ENCODE measurements at regions not wholly inside any gene's neighbourhood (a gene's known extent, or its start where the extent isn't known, plus 50 kb on each side); places are given as distances from the start of the nearest gene placed in this dataset.

DNA sequence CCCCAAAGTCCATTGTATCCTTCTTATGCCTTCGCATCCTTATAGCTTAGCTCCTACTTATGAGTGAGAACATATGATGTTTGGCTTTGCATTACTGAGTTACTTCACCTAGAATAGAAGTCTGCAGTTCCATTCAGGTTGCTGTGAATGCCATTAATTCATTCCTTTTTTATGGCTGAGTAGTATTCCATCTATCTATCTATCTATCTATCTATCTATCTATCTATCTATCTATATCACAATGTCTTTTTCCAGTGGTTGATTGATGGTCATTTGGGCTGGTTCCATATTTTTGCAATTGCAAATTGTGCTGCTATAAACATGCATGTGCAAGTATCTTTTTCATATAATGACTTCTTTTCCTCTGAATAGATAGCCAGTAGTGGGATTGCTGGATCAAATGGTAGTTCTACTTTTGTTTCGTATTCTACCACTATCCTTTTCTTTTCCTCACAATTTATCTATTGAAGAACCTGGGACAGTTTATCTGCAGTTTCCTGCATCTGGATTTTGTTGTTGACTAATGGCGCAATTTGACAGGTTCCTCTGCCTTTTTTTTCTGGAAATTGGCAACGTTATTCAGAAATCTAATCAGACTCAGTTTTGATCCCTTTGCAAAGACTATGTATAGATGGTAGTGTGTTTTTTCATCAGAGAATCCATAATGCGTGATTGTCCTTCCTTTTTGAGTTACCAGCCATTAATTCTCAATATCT, 287.2 kb downstream of the ARL4A start:
- Mint-ChIP-seq H3K4me1 (ENCODE audit: low read depth, unreplicated experiment) (no peaks in the 10 kb centered on the region), H3K36me3 (ENCODE audit: unreplicated experiment) (no peaks in the 10 kb centered on the region), H3K27me3 (ENCODE audit: unreplicated experiment) (peaks cover 2% of the 10 kb centered on the region), H3K27ac (ENCODE audit: unreplicated experiment) (no peak overlapping the region), H3K9me3 (ENCODE audit: unreplicated experiment) (no peaks in the 10 kb centered on the region), H3K4me3 (ENCODE audit: unreplicated experiment) (no peak overlapping the region)
- no peak for DNase-seq
- TF ChIP-seq CTCF (IDR thresholded peaks at IDR 0.05; ENCODE audit: partially characterized antibody, unreplicated experiment), result no peak

GRCh38 chr7:12975412-12975811, 288.0 kb downstream of the ARL4A start:
- Mint-ChIP-seq H3K27me3 (ENCODE audit: unreplicated experiment) (peaks cover 2% of the 10 kb centered on the region), H3K27ac (ENCODE audit: unreplicated experiment) (no peak overlapping the region), H3K9me3 (ENCODE audit: unreplicated experiment) (no peaks in the 10 kb centered on the region), H3K4me1 (ENCODE audit: low read depth, unreplicated experiment) (no peaks in the 10 kb centered on the region), H3K36me3 (ENCODE audit: unreplicated experiment) (no peaks in the 10 kb centered on the region), H3K4me3 (ENCODE audit: unreplicated experiment) (no peak overlapping the region)
- no peak for DNase-seq
- TF ChIP-seq CTCF (IDR thresholded peaks at IDR 0.05; ENCODE audit: partially characterized antibody, unreplicated experiment), result no peak

DNA sequence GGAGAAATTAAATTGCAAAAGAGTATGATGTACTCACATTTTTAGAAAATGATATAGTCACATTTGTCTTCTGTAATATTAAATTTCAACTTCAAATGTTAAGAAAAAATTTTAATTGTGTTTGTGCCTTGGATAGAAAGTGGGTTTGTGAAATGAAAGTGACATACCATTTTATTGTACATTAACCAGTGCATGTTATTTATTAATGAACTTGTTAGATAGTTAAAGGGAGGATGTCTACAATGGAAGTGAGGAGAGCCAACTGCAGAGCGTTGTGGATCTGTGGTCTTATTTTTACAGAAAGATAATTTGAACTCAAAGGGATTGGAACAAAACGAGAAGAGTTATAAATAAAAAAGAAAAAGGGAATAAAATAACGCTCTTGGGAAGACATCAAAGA, 291.7 kb downstream of the ARL4A start:
- Mint-ChIP-seq H3K4me3 (ENCODE audit: unreplicated experiment) (no peak overlapping the region), H3K27ac (ENCODE audit: unreplicated experiment) (no peak overlapping the region), H3K4me1 (ENCODE audit: low read depth, unreplicated experiment) (no peaks in the 10 kb centered on the region), H3K27me3 (ENCODE audit: unreplicated experiment) (peaks cover 2% of the 10 kb centered on the region), H3K36me3 (ENCODE audit: unreplicated experiment) (no peaks in the 10 kb centered on the region), H3K9me3 (ENCODE audit: unreplicated experiment) (no peaks in the 10 kb centered on the region)
- TF ChIP-seq CTCF (IDR thresholded peaks at IDR 0.05; ENCODE audit: partially characterized antibody, unreplicated experiment), result no peak
- no peak for DNase-seq

DNA sequence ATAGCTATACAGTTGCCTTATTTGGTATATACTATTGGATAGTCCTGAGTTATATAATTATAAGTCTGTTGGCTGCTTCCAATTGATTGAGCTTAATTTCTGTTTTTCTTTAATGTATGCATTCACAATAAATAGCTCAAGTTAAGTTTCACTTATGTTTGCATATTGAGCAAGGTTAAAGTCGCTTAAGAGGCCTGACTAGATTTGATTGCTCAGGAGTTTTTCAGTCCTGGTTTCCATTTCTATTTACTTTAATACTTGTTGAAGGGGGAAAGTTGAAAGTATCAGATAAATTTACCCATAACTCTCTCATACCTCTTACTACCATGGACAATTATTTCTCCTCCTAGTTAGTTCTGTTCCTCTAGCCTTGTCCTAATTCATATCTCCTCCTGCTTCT, 294.7 kb downstream of the ARL4A start:
- Mint-ChIP-seq H3K4me3 (ENCODE audit: unreplicated experiment) (no peak overlapping the region), H3K9me3 (ENCODE audit: unreplicated experiment) (no peaks in the 10 kb centered on the region), H3K27me3 (ENCODE audit: unreplicated experiment) (peaks cover 2% of the 10 kb centered on the region), H3K27ac (ENCODE audit: unreplicated experiment) (no peak overlapping the region), H3K4me1 (ENCODE audit: low read depth, unreplicated experiment) (no peaks in the 10 kb centered on the region), H3K36me3 (ENCODE audit: unreplicated experiment) (no peaks in the 10 kb centered on the region)
- no peak for TF ChIP-seq CTCF (IDR thresholded peaks at IDR 0.05; ENCODE audit: partially characterized antibody, unreplicated experiment)
- DNase-seq, result no peak

- Mint-ChIP-seq H3K9me3 (ENCODE audit: unreplicated experiment) (no peaks in the 10 kb centered on the region), H3K27ac (ENCODE audit: unreplicated experiment) (no peak overlapping the region)
- no peak for TF ChIP-seq CTCF (IDR thresholded peaks at IDR 0.05; ENCODE audit: partially characterized antibody, unreplicated experiment)
These were observed 296.7 kb downstream of the ARL4A start for GRCh38 chr7:12984117-12984516.

More at GRCh38 chr7:12984117-12984516, 296.7 kb downstream of the ARL4A start:
- Mint-ChIP-seq H3K4me1 (ENCODE audit: low read depth, unreplicated experiment) (peaks cover 1% of the 10 kb centered on the region), H3K27me3 (ENCODE audit: unreplicated experiment) (peaks cover 2% of the 10 kb centered on the region), H3K36me3 (ENCODE audit: unreplicated experiment) (no peaks in the 10 kb centered on the region), H3K4me3 (ENCODE audit: unreplicated experiment) (no peak overlapping the region)
- DNase-seq, result no peak
